Vagina (tissue), 2 donors: ENCODE measurements at regions not wholly inside any gene's neighbourhood (a gene's known extent, or its start where the extent isn't known, plus 50 kb on each side); places are given as distances from the start of the nearest gene placed in this dataset.

Source experiments
- CTCF ChIP-seq, 3 experiments: fragments of 450-650 bp in 2 of 3; fragments of 200-600 bp in 1 of 3; sonication (generic) in 1 of 3; IDR thresholded peaks; one replicate each; pipeline ENCODE4 v1.5.1; 2017 to 2019; ENCODE audit warnings: antibody characterized with exemption in 3 of 3, mild to moderate bottlenecking in 2 of 3, moderate library complexity in 2 of 3
- POLR2A ChIP-seq, 2 donors: fragments of 450-650 bp; IDR thresholded peaks; one replicate each; pipeline ENCODE4 v1.6.1; 2017; ENCODE audit warnings: antibody characterized with exemption in 2 of 2, mild to moderate bottlenecking in 2 of 2, moderate library complexity in 2 of 2

DNA sequence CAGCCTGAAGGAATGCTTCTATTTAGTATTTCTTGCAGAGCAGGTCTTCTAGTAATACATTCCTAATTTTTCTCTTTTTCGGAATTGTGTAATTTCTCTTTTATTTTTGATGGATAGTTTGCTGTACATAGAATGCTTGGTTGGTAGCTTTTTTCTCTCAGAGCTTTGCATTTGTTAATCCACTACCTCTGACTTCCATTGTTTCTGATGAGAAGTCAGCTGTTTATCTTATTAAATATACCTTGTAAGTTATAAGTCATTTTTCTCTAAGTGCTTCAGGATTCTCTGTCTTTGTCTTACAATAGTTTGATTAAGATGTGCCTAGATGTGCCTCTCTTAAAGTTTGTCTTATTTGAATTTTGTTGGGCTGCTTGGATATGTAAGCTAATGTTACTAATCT, 101.9 kb downstream of the HTR1A start:
- TF ChIP-seq CTCF (IDR thresholded peaks at IDR 0.05) = no peak
- TF ChIP-seq POLR2A (IDR thresholded peaks at IDR 0.05) = no peak
